HG03571 (cell line): ENCODE measurements at regions not wholly inside any gene's neighbourhood (a gene's known extent, or its start where the extent isn't known, plus 50 kb on each side); places are given as distances from the start of the nearest gene placed in this dataset.
"Not testable (repeated sequence)": the region's sequence is repeated elsewhere in the genome, so short reads cannot be mapped to it uniquely, and the experiment has no call there.

Experiments
- ATAC-seq: cut with Tn5 transposase; IDR thresholded peaks from one replicate; pipeline ENCODE4 v1.9.1; 2021; ENCODE audit not compliant: unreplicated experiment

- no peak for ATAC-seq
These were observed 140.9 kb downstream of the KCNRG start for GRCh38 chr13:50156140-50156539.

- no peak for ATAC-seq
These were observed 141.4 kb downstream of the KCNRG start for GRCh38 chr13:50156561-50157127.

DNA sequence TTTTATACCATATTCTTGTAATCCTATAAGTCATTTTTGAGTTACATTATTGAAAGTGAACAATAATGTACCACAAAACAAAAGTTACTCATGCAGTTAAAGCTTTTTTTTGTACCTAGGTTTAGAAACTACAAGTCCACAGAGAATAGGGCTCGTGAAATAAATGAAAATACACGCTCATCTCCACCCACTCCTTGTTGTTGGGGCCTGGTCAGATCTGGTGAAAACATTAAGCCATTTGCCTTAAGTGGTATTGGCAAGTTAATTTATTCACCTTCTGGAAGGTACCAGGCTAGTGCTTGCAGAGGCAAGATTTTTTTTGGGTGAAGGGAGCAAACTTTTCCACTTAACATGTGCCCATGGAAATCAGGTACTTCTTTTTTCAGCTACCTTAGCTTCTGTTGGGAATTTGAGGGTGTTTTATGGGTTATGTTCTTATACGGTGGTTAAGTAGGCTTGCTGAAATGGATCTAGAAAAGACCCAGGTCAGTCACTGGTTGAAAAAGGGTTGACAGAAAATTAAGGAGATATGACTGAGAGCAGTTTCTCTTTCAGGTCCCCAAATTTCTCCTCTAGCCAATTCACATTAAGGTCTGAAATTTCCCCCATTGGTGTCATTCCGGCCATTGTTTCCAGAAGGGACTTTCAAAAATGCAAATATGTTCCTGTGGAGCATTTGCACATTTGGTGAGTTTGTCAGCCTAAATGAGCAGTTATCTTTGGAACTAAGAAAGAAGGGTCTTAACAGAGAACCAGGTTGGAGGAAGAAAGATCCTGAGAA, 143.3 kb downstream of the KCNRG start:
- ATAC-seq = no peak

DNA sequence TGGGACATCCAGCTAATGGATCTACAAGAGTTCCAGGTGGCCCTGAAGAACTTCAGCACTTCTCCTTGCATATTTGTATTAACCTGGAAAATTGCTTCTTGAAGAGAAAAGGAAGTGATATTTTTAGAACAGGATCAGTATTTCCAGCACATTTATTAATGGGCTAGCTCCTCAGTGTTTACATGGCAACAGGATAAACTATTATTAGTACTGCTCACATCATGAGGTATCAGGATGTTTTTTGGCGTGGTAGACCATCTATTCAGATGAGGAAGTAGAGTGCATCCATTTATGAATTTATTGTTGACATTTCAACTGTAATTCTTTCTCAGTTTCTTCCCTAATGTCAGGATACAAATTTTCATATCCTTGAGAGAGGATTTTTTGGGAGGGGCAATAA, 144.4 kb downstream of the KCNRG start:
- ATAC-seq = no peak

GRCh38 chr13:50161052-50161451, 145.8 kb downstream of the KCNRG start:
- no peak for ATAC-seq

DNA sequence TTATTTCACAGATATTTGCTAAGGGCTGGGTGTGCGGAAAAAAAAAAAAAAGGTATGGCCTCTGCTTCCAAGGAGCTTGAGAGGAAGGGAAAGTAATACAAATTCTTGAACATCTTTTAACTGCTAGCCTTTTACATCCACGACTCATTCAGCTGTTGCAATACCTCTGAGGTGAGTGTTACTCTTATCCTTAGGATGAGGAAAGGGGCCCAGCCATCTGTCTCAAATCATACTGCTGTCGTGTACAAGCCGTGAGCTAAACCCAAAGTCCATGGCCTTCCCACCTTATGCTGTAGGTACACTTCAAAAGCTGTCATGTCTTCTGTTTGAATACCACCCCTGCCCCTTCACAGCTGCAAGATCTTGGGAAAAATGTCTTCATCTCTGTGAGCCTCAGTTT, 146.8 kb downstream of the KCNRG start:
- ATAC-seq = no peak

DNA sequence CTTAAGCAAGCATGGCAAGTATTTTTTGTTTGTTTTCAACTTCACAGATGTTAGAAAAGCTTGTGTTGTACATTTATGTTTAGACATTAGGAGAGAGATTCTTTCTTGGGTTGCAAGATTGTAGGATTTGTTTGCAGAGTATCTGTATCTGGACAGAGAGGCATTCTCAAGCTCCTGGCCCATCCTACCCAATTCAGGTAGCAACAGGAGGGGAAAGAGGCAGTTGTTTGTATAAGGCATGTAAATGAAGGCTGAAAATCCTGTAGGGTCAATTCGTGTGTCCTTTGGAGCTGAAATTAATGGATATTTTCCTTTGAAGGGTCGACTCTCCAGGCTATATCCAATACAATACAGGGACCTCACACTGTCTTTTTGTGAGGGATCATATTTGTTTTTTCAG, 147.3 kb downstream of the KCNRG start:
- no peak for ATAC-seq

- ATAC-seq = no peak
These were observed 152.1 kb downstream of the KCNRG start for GRCh38 chr13:50167224-50167947.

- no peak for ATAC-seq
These were observed 152.7 kb downstream of the KCNRG start for GRCh38 chr13:50167967-50168366.

GRCh38 chr13:50168786-50169185, 153.5 kb downstream of the KCNRG start:
- ATAC-seq = no peak

- no peak for ATAC-seq
These were observed 155.3 kb downstream of the KCNRG start for GRCh38 chr13:50170447-50171037.

GRCh38 chr13:50171590-50172282, 156.5 kb downstream of the KCNRG start:
- ATAC-seq = no peak

DNA sequence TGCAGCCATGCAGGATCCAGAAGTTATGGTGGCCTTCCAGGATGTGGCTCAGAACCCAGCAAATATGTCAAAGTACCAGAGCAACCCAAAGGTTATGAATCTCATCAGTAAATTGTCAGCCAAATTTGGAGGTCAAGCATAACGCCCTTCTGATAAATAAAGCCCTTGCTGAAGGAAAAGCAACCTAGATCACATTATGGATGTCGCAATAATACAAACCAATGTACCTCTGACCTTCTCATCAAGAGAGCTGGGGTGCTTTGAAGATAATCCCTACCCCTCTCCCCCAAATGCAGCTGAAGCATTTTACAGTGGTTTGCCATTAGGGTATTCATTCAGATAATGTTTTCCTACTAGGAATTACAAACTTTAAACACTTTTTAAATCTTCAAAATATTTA, 157.8 kb downstream of the KCNRG start:
- not testable (repeated sequence) for ATAC-seq

GRCh38 chr13:50174630-50175029, 159.4 kb downstream of the KCNRG start:
- ATAC-seq = no peak

DNA sequence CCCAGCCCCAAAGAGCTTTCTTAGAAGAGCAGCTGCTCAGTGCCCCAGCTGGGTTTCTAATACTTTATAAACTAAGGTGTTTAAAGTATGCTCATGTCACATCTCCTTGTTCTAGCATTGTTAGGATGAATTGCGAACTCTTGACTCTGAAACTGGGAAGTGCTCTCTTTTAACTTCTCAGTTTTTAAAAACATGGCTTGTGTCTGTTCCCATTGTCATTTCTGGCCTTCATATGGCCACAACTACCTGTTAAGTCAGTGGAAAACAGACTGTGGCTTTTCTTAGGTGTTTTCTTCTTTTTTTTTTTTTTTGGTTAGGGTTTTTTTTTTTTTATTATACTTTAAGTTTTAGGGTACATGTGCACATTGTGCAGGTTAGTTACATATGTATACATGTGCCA, 164.7 kb downstream of the KCNRG start:
- no peak for ATAC-seq

GRCh38 chr13:50185769-50186763, 170.8 kb downstream of the KCNRG start:
- ATAC-seq = not testable (repeated sequence)

- no peak for ATAC-seq
These were observed 172.2 kb downstream of the KCNRG start for GRCh38 chr13:50187352-50188029.

- ATAC-seq = no peak
These were observed 173.5 kb downstream of the KCNRG start for GRCh38 chr13:50188696-50189095.

- no peak for ATAC-seq
These were observed 174.2 kb downstream of the KCNRG start for GRCh38 chr13:50189450-50189849.
